ENCODE measurements at regions not wholly inside any gene's neighbourhood (a gene's known extent, or its start where the extent isn't known, plus 50 kb on each side); places are given as distances from the start of the nearest gene placed in this dataset.

DNA sequence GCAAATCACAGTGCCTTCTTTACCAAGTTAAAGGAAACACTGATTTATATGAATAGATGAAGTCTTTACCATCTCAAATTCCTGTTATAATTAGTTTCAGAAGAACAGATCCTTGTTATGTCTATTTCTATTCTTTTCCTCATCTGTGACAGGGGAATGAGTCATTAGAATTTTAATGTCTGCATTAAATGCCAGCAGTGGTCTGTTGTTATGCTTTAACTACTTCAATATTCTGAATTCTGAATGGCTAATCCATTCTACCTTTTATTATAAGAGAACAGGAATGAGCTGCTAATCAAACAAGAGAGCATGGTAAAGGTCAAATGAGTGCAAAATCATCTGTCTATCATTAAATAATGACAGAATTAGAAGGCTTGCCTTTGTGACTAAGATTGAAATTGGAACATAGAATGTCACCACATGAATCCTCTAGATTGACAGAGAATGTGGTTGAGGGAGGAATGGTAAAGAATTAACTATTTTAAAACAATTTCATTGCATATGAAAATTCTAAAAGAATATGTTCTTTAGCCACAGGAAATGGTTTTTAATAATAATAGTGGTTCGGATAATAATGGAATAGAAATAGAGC lies 935.5 kb downstream of the ADGRL3 start:
- peak; percentile 15 for DNase-seq (ENCODE audit: low read depth)
- in situ Hi-C loops (cut with HindIII; ENCODE audit: low sequenced_read_pairs), result no loop called here
- no peak overlapping the region for H3K4me3 ChIP-seq (ENCODE audit: low read depth, low read length)
- TF ChIP-seq, protein P1, sequence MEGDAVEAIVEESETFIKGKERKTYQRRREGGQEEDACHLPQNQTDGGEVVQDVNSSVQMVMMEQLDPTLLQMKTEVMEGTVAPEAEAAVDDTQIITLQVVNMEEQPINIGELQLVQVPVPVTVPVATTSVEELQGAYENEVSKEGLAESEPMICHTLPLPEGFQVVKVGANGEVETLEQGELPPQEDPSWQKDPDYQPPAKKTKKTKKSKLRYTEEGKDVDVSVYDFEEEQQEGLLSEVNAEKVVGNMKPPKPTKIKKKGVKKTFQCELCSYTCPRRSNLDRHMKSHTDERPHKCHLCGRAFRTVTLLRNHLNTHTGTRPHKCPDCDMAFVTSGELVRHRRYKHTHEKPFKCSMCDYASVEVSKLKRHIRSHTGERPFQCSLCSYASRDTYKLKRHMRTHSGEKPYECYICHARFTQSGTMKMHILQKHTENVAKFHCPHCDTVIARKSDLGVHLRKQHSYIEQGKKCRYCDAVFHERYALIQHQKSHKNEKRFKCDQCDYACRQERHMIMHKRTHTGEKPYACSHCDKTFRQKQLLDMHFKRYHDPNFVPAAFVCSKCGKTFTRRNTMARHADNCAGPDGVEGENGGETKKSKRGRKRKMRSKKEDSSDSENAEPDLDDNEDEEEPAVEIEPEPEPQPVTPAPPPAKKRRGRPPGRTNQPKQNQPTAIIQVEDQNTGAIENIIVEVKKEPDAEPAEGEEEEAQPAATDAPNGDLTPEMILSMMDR (IDR thresholded peaks at IDR 0.05; ENCODE audit: low read depth, low read length, missing control alignments), result no peak

DNA sequence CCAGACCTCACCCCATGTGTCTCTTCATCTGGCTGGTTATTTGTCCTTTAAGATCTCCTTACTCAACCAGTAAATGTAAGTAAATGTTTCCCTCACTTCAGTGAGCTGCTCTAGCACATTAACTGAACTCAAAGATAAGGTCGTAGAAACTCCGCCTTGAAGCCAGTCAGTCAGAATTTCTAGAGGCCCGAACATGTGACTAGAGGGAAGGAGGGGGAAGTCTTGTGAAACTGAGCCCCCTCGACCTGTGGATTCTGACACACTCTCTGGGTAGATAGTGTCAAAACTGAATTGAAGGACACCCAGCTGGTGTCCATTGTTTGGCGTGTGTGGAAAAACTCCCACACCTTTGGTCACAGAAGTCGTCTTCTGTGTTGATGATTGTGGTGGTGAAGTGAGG lies 933.9 kb downstream of the ADGRL3 start:
- in situ Hi-C loops (cut with HindIII; ENCODE audit: low sequenced_read_pairs), result no loop called here
- no peak overlapping the region for H3K4me3 ChIP-seq (ENCODE audit: low read depth, low read length)
- DNase-seq (ENCODE audit: low read depth), result no peak
- TF ChIP-seq, protein P1 (IDR thresholded peaks at IDR 0.05; ENCODE audit: low read depth, low read length, missing control alignments), result no peak

DNA sequence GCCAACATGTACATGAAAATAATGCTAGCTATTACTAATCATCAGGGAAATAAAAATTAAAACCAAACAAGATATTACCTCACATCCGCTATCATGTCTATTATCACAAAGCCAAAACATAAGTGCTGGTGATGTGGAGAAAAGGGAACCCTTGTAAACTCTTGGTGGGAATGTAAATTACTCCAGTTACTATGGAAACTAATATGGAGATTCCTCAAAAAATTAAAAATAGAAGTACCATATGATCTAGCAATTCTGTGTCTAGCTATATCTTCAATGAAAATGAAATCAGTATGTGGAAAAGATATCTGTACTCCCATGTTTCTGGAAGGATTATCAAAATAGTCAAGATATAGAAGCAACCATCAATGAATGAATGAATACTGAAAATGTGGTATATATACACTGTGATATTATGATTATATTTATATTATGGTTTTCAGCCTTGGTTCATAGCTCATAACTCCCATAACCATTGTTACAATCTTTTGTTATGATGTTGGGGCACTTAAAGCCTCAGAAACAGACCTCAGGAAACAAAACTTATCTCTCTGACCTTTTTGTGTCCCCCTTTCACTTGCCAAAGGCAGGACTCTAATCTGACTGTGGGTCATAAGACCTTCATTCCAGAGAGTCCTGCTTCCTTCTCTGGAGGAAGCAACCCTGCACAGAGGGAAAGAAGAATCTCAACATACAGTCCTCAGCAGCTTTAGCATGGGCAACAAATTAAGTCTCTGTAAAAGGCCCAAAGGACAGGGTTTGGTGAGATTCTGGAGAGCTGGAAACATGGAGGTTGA lies 933.2 kb downstream of the ADGRL3 start:
- TF ChIP-seq, protein P1 (IDR thresholded peaks at IDR 0.05; ENCODE audit: low read depth, low read length, missing control alignments), result no peak
- DNase-seq (ENCODE audit: low read depth), result no peak
- H3K4me3 ChIP-seq (ENCODE audit: low read depth, low read length), result no peak overlapping the region
- in situ Hi-C loops (cut with HindIII; ENCODE audit: low sequenced_read_pairs), result no loop called here

DNA sequence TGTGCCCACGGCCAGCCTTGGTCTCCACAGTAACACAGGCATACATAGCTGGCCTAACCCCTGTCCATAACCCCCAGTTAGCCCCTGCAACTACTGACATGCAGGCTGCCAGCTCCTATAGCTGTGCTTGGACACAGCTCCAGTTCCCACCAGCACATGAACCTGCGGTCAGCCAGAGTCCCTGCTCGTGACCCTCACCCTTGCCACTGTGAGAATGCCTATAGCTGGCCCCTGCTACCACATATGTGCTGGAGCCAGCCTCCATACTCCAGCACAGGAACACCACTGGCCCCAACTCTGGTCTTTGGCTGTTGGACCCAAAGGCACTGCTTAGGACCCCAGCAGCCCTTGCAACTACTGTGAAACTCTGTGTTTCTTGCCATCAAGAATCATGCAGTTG lies 930.9 kb downstream of the ADGRL3 start:
- DNase-seq (ENCODE audit: low read depth), result no peak
- in situ Hi-C loops (cut with HindIII; ENCODE audit: low sequenced_read_pairs), result no loop called here
- TF ChIP-seq, protein P1 (IDR thresholded peaks at IDR 0.05; ENCODE audit: low read depth, low read length, missing control alignments), result no peak
- H3K4me3 ChIP-seq (ENCODE audit: low read depth, low read length), result no peak overlapping the region

DNA sequence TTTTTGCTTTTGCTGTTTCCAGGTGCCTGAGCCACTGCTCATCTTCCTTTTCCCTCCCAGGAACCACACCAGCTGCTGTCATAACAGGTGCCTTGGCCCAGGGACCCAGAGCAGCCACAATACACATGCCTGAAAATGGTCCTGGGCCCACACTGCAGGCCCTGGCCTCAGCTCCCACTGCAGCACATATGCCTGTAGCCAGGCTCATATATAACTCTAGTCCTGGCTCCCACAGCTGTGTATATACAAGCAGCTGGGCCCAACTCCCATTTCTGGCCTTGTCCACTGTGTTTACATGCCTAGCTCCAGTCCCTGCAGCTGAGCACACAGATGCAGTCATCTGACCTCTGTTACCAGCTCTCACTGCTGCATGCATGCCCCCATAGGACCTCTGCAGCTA lies 930.5 kb downstream of the ADGRL3 start:
- no peak for DNase-seq (ENCODE audit: low read depth)
- no peak overlapping the region for H3K4me3 ChIP-seq (ENCODE audit: low read depth, low read length)
- TF ChIP-seq, protein P1 (IDR thresholded peaks at IDR 0.05; ENCODE audit: low read depth, low read length, missing control alignments), result no peak
- in situ Hi-C loops (cut with HindIII; ENCODE audit: low sequenced_read_pairs), result no loop called here

DNA sequence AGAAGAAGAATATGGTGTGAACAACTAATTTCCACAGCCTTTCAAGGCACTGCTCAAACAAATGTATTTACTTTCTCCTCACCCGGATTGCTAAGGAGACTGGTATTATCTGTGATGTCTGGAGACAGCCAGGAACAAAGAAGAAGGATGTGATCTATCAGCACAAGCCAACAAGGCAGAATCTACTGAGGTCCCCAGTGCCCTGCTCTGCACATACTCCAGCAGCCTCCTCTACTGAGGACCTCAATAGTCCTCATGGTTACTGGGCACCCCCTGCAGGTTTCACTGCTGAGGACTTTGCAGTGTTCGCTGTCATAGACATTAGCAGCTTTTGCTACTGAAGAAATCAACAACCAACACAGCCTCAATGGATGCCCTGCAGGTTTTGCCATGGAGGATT lies 930.1 kb downstream of the ADGRL3 start:
- no peak for DNase-seq (ENCODE audit: low read depth)
- in situ Hi-C loops (cut with HindIII; ENCODE audit: low sequenced_read_pairs), result no loop called here
- no peak overlapping the region for H3K4me3 ChIP-seq (ENCODE audit: low read depth, low read length)
- TF ChIP-seq, protein P1 (IDR thresholded peaks at IDR 0.05; ENCODE audit: low read depth, low read length, missing control alignments), result no peak
